HG03432 (cell line): ENCODE measurements at regions not wholly inside any gene's neighbourhood (a gene's known extent, or its start where the extent isn't known, plus 50 kb on each side); places are given as distances from the start of the nearest gene placed in this dataset.
A peak's percentile ranks its signal among the peaks of the same experiment; 100 is the strongest.

Experiments
- ATAC-seq: cut with Tn5 transposase; IDR thresholded peaks from one replicate; pipeline ENCODE4 v1.9.1; 2021; ENCODE audit warnings: mild to moderate bottlenecking, moderate library complexity; ENCODE audit not compliant: unreplicated experiment

DNA sequence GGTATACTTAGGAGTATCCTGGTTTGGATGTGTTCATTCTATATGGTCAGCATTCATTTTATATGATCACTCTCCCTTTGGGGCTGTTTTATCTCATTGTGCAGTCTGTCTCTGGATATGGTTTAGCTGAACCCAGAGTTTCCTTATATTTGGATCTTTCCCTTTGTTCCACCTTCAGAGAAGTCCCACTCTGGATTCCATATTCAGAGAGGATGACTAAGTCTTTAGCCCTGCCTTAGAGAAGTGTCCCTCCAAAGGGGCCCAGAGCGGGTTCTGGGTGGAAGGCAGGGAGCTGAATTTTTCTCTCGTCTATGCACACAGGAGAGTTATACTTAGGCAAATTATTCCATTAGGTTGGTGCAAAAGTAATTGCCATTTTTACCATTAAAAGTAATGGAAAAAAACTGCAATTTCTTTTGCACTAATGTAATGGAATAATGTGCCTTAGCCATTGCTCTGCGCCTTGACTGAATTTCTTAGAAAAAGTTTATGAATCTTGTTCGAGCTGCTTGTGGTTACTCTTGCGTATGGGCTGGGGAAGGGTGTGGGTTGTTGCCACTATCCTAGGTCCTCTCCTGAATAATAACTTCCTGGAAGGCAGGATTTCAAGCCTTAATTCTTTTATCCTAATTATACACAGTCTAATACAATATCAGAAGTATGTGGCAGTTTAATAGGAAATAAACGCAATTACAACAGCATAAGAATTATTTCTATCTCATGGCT lies 74.2 kb upstream of the MTPN start:
- no peak for ATAC-seq

DNA sequence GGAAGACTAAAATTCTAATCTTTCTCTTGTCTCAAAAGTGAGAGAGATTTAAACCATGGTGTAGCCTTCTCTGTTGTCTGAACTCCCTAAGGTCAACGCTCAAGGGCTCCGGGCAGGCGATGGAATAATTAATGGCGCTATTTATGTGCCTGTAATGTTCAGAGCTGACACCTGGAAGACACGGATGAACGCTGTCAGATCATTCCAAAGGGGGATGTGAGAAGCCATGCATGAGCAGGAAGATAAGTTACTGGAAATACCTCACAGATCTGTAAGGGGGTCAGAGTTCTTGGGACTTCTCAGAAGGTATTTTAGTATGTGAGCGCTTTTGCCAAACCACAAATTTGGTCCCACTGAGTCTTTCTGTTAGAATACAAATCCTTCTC lies 73.3 kb upstream of the MTPN start:
- ATAC-seq = no peak

DNA sequence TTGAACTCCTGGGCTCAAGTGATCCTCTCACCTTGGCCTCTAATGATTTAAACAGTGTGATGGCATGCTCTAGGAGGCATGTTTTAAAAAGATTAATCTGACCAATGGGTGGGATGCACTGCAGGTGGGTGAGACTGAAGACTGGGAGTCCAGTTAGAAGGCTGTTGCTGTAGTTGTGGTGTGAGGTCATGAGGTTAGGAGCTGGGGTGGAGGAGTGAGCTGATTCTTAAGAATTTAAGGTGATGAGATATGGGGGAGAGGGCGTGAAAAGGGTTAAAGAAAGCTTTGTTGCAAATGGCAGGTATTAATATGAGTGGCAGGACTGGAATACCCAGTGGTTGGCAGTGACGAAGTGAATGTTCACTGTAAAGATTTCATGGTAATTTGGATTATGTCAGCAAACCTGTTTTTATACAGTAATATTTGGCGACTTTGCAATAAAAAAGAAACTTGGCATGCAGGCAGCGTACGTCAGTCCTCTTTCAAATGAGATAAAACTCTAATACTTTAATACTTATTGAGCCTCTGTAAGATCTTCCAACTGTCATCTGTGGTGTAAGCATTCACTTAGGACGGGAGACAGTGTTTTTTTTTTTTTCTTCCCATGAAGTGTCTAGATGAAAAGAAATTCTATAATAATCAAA lies 72.8 kb upstream of the MTPN start:
- ATAC-seq = no peak

DNA sequence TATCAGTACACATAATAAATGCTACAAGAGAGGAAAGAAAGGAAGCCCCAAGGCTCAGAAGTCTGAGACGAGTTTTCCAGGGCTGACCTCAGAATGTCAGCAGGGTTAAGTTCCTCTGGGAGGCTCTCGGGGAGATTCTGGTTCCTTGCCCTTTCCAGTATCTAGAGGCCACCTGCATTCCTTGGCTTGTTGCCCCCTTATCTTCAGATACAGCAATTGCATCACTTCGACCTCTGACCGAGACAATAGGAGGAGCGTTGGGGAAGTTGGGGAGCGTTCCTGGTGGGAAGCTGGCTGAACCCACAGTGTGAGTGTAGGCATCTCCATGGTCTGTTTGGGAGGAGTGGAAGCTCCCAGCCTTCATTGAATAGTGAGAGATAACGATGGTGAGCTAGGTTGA lies 72.0 kb upstream of the MTPN start:
- ATAC-seq = no peak

DNA sequence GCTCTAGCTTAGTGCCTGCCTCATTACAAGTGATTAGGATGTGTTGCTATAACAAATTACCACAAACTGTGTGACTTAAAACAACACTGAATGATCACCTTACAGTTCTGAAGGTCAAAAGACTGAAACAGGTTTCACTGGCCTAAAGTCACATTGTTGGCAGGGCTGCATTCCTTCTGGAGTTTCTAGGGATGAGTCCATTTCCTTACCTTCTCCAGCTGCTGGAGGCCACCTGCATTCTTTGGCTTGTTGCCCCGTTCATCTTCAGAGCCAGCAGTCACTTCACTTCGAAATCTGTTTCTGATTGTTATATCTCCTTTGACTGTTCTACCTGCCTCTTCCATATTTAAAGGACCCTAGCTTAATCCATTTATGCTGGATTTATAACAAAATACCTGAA lies 69.4 kb upstream of the MTPN start:
- ATAC-seq = no peak

DNA sequence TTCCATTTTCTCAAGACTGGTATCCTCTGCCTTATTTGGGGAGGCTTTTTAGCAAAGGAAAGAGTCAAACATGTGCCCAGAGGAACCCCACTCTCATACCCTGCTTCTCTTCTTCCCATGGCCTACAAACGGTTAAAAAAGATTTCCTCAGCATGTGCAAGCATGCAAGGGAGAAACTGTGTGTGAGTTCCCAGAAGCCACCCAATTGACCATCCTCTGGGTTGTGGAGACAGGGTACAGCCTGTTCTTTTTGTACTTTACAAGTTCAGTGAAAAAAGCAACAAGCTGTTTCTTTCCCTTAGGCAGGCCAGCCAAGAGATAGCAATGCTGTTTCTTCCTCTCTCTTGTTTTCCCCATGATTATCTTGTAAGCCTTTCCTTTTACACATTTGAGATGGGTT lies 68.8 kb upstream of the MTPN start:
- no peak for ATAC-seq

DNA sequence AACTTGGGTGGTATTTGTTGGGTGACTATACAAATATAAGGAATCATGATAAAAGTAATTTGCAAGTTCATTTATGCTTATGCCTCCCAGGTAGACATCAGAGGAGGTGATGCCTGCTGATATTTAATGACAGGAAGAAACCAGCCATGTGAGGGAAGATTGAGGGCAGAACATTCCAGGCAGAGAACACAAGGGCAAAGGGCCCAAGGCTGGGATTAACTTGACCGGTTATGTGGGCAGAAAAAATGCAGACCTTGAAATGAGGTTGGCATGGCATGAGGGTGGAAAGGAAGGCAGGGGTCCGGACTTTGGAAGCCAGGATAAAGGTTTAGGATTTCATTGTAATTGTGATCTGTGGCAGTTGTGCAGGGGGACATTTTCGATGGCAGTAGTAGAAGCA lies 68.0 kb upstream of the MTPN start:
- ATAC-seq = no peak

DNA sequence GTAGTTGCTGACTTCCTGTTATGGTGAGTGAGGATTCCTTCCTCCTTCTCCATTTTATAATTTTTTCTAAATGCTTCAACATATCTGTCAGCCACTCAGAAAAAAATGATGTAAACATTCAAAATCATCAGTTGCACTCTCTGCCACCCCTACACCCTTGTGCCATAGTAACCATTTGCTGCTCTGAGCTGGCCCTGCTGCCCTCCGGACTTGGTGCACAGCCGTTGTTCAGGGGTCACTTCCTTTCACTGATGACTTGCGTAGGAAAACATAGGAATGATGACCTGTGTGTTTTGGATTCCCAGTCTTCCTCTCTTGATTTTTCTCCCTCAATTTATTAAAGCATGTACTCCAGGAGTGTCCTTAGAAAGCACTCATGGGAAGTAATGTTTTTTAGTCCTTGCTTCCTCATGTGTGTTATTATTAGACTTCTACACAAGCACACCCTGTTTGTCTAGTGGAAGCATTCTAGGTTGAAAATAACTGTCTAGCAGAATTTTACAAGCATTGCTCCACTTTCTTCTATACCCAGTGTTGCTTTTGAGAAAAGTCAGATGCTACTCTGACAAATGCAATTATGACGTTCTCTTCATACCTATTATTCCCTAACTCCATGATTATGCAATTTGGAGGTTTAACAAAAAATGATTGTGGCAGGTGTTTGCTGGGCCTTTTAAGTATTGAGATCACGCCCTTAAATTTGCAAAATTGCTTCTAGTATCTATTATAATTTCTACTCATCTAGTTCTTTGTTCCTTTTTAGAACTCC lies 62.6 kb upstream of the MTPN start:
- no peak for ATAC-seq

DNA sequence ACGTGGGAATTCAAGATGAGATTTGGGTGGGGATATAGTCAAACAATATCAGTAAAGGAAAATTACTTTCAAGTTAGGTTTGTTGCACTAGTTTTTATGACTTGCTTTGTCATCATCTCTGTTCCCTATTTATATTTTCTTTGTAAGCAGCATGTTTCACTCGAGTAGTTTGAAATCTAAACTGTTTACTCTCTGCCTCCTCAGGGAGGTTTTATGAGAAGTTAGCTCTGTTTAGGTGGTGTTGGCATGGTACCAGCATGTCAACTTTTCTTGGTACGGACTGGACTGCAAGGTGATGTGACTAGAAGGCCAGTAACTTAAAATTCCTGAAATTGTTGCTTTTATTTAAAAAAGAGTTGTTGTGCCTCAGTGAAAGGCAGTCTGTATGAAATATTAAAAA lies 59.2 kb upstream of the MTPN start:
- no peak for ATAC-seq

DNA sequence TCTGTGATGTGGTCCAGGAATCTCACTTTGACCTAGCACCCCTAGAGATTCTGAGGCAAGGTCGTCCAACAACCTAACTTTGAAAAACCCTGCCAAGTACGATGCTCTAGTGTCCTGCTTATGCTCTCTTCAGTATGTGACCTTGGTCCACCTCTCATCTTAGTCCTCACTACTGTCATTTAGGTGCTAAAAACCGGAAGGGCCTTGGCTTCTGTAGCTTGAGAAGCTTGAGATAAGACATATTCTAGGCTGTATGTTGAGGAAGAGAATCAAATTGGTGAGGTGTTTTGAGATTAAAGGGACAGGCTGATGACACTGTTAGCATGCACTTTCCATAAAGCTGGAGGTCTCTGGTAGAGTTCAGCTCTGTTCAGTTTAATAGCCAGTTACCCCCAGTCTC lies 57.0 kb upstream of the MTPN start:
- no peak for ATAC-seq

DNA sequence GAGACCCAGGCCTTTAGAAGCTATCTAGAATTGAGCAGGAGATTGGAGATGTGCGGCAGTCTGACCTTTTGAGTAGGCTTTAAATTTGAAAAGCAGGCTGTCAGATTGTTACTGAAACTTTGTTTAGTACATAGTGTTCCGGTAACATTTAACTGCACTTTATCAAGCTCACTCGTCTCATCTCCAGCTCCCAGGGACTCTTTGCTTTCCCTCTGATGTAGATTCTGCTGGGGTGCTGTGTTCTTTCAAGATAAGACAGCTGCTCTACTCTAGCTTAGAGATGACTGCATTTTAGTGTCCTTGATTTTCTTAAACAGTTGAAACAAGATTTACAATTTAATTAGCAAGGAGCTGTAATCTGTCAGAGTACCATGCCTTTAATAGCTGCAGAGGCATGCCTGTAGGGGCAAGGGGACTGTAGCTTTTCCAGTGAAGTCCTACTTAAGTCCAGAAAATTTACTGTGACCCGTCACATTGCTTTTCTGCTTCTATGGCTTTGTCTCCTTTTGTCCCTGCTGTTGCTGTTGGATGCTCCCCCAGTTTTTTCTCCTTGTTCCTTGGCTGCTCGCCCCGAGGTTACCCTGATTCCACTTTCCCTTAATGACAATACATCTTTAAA lies 56.4 kb upstream of the MTPN start:
- no peak for ATAC-seq

DNA sequence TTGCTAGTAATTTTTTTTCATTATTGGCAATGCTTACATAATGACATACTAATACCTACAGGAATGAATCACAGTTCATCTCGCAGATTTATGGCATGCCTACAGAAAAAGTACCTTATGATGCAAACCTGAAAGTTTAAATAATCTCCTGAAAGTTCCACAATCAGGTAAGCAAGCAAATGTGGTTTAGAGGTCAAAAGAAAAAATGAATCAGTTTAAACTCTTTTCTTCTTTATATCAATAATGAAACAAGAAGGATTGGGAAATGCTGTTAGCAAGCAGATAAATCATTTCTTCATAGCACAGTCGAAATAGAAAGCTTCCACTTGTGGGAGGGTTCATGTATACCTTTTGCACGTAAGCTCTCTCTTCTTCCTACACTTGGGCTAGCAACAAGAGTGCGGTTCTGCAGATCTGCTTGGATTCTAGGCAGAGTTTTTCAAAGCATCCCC lies 53.7 kb upstream of the MTPN start:
- ATAC-seq = peak; percentile 96

DNA sequence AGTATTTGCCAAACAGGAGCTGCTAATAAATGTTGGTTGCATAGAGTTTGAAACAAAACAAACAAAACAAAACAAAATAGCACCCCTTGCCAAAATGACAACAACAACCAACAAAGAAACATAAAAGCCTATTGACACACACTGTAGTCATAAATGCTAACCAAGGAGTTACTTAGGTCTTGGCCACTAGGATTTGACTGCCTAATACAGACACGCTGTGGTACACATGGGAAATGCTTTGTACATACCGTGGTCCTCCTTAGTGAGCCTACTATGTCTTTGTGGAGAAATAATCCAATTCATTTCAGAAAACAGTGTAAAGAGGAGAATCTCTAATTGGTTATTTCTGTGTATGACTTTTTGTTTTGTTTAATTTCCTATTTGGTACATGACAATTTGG lies 53.2 kb upstream of the MTPN start:
- peak; percentile 21 for ATAC-seq

DNA sequence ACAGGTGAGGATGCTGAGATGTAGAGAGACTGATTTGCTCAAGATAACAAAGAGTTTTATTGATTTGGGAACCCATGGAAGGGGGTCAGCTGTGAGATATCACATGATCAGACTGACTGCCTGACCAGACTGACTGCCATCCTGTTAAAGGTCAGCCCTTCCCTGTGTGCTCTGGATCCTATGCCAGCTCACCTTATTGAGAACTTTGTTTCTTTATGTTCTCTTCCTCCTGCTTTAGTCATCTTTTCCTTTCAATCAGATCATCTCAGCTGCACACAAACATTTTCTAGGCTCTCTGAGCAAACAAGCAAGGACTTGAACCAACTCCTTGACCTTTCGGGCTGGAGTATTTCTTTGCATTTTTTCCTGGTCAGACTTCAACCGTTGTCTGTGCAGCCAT lies 50.0 kb upstream of the MTPN start:
- ATAC-seq = no peak
